KBM-7 (cell line): ENCODE measurements at regions not wholly inside any gene's neighbourhood (a gene's known extent, or its start where the extent isn't known, plus 50 kb on each side); places are given as distances from the start of the nearest gene placed in this dataset.

Experiments used
- DNase-seq: peaks from one replicate; pipeline ENCODE4 v3.0.0-alpha.2; 2015
- in situ Hi-C: fragments of 300-500 bp; cut with MboI; formaldehyde crosslinking; loops from 2 replicates; pipeline ENCODE4 v1.14.3; 2020; ENCODE audit warnings: low sequenced_read_pairs, low pct_unique_long_range_greater_than_20kb, mixed read lengths

- DNase-seq, result no peak
- in situ Hi-C loops, result no loop called here
Measured at GRCh38 chr3:31481697-31482096, 51.0 kb upstream of the STT3B start.

- DNase-seq, result no peak
- in situ Hi-C loops, result no loop called here
Measured at GRCh38 chr3:31482493-31483200, 50.1 kb upstream of the STT3B start.
